Right cardiac atrium (tissue), 5 donors: ENCODE measurements at regions not wholly inside any gene's neighbourhood (a gene's known extent, or its start where the extent isn't known, plus 50 kb on each side); places are given as distances from the start of the nearest gene placed in this dataset.

Experiments
- ATAC-seq, 2 donors: fragments of 200-7000 bp; cut with Tn5 transposase; one replicate each; pipeline versions ENCODE4 v1.8.0 to v1.9.1; 2020; ENCODE audit warnings: moderate library complexity in 2 of 2, mild to moderate bottlenecking in 1 of 2
- DNase-seq, 3 donors: peaks; one replicate each; pipeline ENCODE4 v3.0.0-alpha.2; 2020
- H3K27ac ChIP-seq: one replicate; pipeline ENCODE4 v1.5.1; 2013; ENCODE audit warnings: mild to moderate bottlenecking, low read length, control low read depth, moderate library complexity
- H3K27me3 ChIP-seq: one replicate; pipeline ENCODE4 v1.6.1; 2013; ENCODE audit not compliant: control insufficient read depth, insufficient read depth
- H3K4me1 ChIP-seq: one replicate; pipeline ENCODE4 v1.6.1; 2013; ENCODE audit warnings: low read length; ENCODE audit not compliant: control insufficient read depth, insufficient read depth
- H3K4me3 ChIP-seq: one replicate; pipeline ENCODE4 v1.5.1; 2013; ENCODE audit warnings: low read length, control low read depth
- H3K9me3 ChIP-seq: one replicate; pipeline ENCODE4 v1.6.1; 2013; ENCODE audit warnings: low read length; ENCODE audit not compliant: control insufficient read depth
- WGBS: extraction: QIAGEN DNeasy Blood & Tissue Kit; methylation state at CpG from one replicate; pipeline ENCODE4 v1.1.7; 2013; 5-methylcytosine and 5-hydroxymethylcytosine counted together
- intact Hi-C, 4 donors: fragments of 100-400 bp; cut with DNase I; formaldehyde crosslinking; loops; one replicate each; pipeline versions ENCODE4 v1.11.0 to v1.14.0; 2022 to 2023
- donor health status: healthy with polysubstance abuse.
- donor health status: DM: no; HTN: yes; CAD: no.
- donor health status: DM: no; HTN: no; CAD: no.
- donor health status: DM: no; HTN: yes; CAD: no; lungs with severe emphysema.
- donor health status: DM: yes; HTN: yes; CAD: no.

- H3K4me3 ChIP-seq = no peak overlapping the region
- H3K27ac ChIP-seq = no peak overlapping the region
- no peak for ATAC-seq
- no peaks in the 10 kb centered on the region for H3K9me3 ChIP-seq
- intact Hi-C loops = no loop called here
- H3K4me1 ChIP-seq = peaks cover 7% of the 10 kb centered on the region
- no peaks in the 10 kb centered on the region for H3K27me3 ChIP-seq
- DNase-seq = no peak
Observed at GRCh38 chr11:112610494-112610893, 349.8 kb upstream of the PLET1 start.

- DNase-seq (no peak), ATAC-seq (peak in 1 of 2 donors; percentile 67)
- H3K27me3 ChIP-seq = no peaks in the 10 kb centered on the region
- peaks cover 7% of the 10 kb centered on the region for H3K4me1 ChIP-seq
- no peak overlapping the region for H3K4me3 ChIP-seq
- no peaks in the 10 kb centered on the region for H3K9me3 ChIP-seq
- no peak overlapping the region for H3K27ac ChIP-seq
- intact Hi-C loops = no loop called here
- 44% methylated on average over 6 of the region's 6 CpGs for WGBS
Observed at GRCh38 chr11:112610996-112611750, 350.0 kb upstream of the NCAM1 start.

- H3K27ac ChIP-seq = no peak overlapping the region
- peaks cover 7% of the 10 kb centered on the region for H3K4me1 ChIP-seq
- H3K4me3 ChIP-seq = no peak overlapping the region
- DNase-seq = no peak
- no peaks in the 10 kb centered on the region for H3K9me3 ChIP-seq
- intact Hi-C loops = no loop called here
- no peak for ATAC-seq
- no peaks in the 10 kb centered on the region for H3K27me3 ChIP-seq
- WGBS = 40% methylated on average over 7 of the region's 7 CpGs
Observed at GRCh38 chr11:112611771-112612170, 349.4 kb upstream of the NCAM1 start.

- no peaks in the 10 kb centered on the region for H3K27me3 ChIP-seq
- H3K4me3 ChIP-seq = no peak overlapping the region
- ATAC-seq (no peak), DNase-seq (peak in 1 of 3 donors; percentile 47)
- H3K27ac ChIP-seq = no peak overlapping the region
- WGBS = 43% methylated on average over 5 of the region's 5 CpGs
- peaks cover 7% of the 10 kb centered on the region for H3K4me1 ChIP-seq
- no peaks in the 10 kb centered on the region for H3K9me3 ChIP-seq
- intact Hi-C loops = no loop called here
Observed at GRCh38 chr11:112612250-112612849, 348.9 kb upstream of the NCAM1 start.

GRCh38 chr11:112613051-112613972 lies 347.9 kb upstream of the NCAM1 start:
- ATAC-seq = peak in 1 of 2 donors; percentile 11

GRCh38 chr11:112614605-112615004 lies 346.6 kb upstream of the NCAM1 start:
- Histone ChIP-seq H3K9me3 (no peaks in the 10 kb centered on the region), H3K27ac (no peak overlapping the region), H3K4me3 (no peak overlapping the region), H3K27me3 (no peaks in the 10 kb centered on the region), H3K4me1 (peaks cover 7% of the 10 kb centered on the region)
- 90% methylated on average over 1 of the region's 1 CpG for WGBS
- ATAC-seq (no peak), DNase-seq (no peak)
- intact Hi-C loops = no loop called here

More at GRCh38 chr11:112613051-112613972, 347.9 kb upstream of the NCAM1 start:
- Histone ChIP-seq H3K9me3 (no peaks in the 10 kb centered on the region), H3K27ac (no peak overlapping the region), H3K27me3 (no peaks in the 10 kb centered on the region), H3K4me3 (no peak overlapping the region), H3K4me1 (peaks cover 7% of the 10 kb centered on the region)
- 53% methylated on average over 8 of the region's 8 CpGs for whole genome bisulfite sequencing
- no peak for DNase-seq
- intact Hi-C loops = no loop called here

GRCh38 chr11:112615238-112615637 lies 346.0 kb upstream of the NCAM1 start:
- ATAC-seq = no peak
- Histone ChIP-seq H3K4me3 (no peak overlapping the region), H3K27me3 (no peaks in the 10 kb centered on the region), H3K4me1 (peaks cover 7% of the 10 kb centered on the region), H3K27ac (no peak overlapping the region), H3K9me3 (no peaks in the 10 kb centered on the region)
- DNase-seq = no peak
- intact Hi-C loops = no loop called here

GRCh38 chr11:112615891-112616290 lies 345.3 kb upstream of the NCAM1 start:
- H3K9me3 ChIP-seq = no peaks in the 10 kb centered on the region
- ATAC-seq (no peak), DNase-seq (no peak)
- H3K27ac ChIP-seq = no peak overlapping the region
- H3K4me1 ChIP-seq = peaks cover 5% of the 10 kb centered on the region
- H3K27me3 ChIP-seq = no peaks in the 10 kb centered on the region
- intact Hi-C loops = no loop called here
- no peak overlapping the region for H3K4me3 ChIP-seq

- 85% methylated on average over 4 of the region's 4 CpGs for WGBS
- intact Hi-C loops = no loop called here
- H3K27ac ChIP-seq = no peak overlapping the region
- no peak for DNase-seq
- H3K4me1 ChIP-seq = peaks cover 2% of the 10 kb centered on the region
- no peaks in the 10 kb centered on the region for H3K27me3 ChIP-seq
- no peaks in the 10 kb centered on the region for H3K9me3 ChIP-seq
- ATAC-seq = no peak
- H3K4me3 ChIP-seq = no peak overlapping the region
Observed at GRCh38 chr11:112616327-112617097, 344.7 kb upstream of the NCAM1 start.

GRCh38 chr11:112617098-112617425 lies 344.2 kb upstream of the NCAM1 start:
- Histone ChIP-seq H3K9me3 (no peaks in the 10 kb centered on the region), H3K27ac (no peak overlapping the region), H3K27me3 (no peaks in the 10 kb centered on the region), H3K4me3 (no peak overlapping the region), H3K4me1 (no peaks in the 10 kb centered on the region)
- DNase-seq (no peak), ATAC-seq (no peak)
- intact Hi-C loops = no loop called here
- WGBS = 96% methylated on average over 2 of the region's 2 CpGs
